BJ (cell line): ENCODE measurements at regions not wholly inside any gene's neighbourhood (a gene's known extent, or its start where the extent isn't known, plus 50 kb on each side); places are given as distances from the start of the nearest gene placed in this dataset.

Source experiments
- CTCF ChIA-PET: fragments of 350-600 bp; formaldehyde crosslinking; extraction: SDS; loops from one replicate; lab custom pipeline; 2021; ENCODE audit warnings: antibody characterized with exemption, inconsistent platforms; lab: Yijun Ruan, JAX
- POLR2A ChIA-PET: fragments of 300-600 bp; sonication (Branson Sonifier 250); formaldehyde crosslinking; extraction: SDS; loops from one replicate; lab custom pipeline; 2021; ENCODE audit warnings: antibody characterized with exemption; lab: Charles Lee
- DNase-seq: peaks from one replicate; pipeline ENCODE4 v3.0.0-alpha.2; 2011; ENCODE audit warnings: low read depth
- H3K27me3 ChIP-seq: 2 replicates; pipeline ENCODE4 v1.6.0; 2011; ENCODE audit warnings: low read length; ENCODE audit not compliant: control insufficient read depth, insufficient read depth
- H3K36me3 ChIP-seq: 2 replicates; pipeline ENCODE4 v1.5.1; 2011; ENCODE audit warnings: low read length; ENCODE audit not compliant: control insufficient read depth, insufficient read depth
- H3K4me3 ChIP-seq: 2 replicates; pipeline ENCODE4 v1.5.1; 2011; ENCODE audit warnings: low read depth, mild to moderate bottlenecking, control low read depth, low read length
- TF ChIP-seq, protein P1 (sequence below): IDR thresholded peaks from 2 replicates; pipeline ENCODE4 v1.5.1; 2011; ENCODE audit warnings: low read depth, mild to moderate bottlenecking, control low read depth, inconsistent platforms, low read length, moderate library complexity; ENCODE audit not compliant: insufficient read depth

- ChIA-PET CTCF (interaction anchor here (1.7 kb wide), 1 partner anchor 9 kb away, joined by 6 read pairs; no protein-coding TSS in a partner anchor), POLR2A (no interaction called here)
- Histone ChIP-seq H3K4me3 (no peak overlapping the region), H3K27me3 (no peaks in the 10 kb centered on the region), H3K36me3 (no peaks in the 10 kb centered on the region)
- TF ChIP-seq, protein P1, sequence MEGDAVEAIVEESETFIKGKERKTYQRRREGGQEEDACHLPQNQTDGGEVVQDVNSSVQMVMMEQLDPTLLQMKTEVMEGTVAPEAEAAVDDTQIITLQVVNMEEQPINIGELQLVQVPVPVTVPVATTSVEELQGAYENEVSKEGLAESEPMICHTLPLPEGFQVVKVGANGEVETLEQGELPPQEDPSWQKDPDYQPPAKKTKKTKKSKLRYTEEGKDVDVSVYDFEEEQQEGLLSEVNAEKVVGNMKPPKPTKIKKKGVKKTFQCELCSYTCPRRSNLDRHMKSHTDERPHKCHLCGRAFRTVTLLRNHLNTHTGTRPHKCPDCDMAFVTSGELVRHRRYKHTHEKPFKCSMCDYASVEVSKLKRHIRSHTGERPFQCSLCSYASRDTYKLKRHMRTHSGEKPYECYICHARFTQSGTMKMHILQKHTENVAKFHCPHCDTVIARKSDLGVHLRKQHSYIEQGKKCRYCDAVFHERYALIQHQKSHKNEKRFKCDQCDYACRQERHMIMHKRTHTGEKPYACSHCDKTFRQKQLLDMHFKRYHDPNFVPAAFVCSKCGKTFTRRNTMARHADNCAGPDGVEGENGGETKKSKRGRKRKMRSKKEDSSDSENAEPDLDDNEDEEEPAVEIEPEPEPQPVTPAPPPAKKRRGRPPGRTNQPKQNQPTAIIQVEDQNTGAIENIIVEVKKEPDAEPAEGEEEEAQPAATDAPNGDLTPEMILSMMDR, result no peak
- DNase-seq, result no peak
These were observed 441.6 kb downstream of the PLPP3 start for GRCh38 chr1:56137521-56138505.

- no peak for DNase-seq
These were observed 442.3 kb downstream of the PLPP3 start for GRCh38 chr1:56137090-56137489.

DNA sequence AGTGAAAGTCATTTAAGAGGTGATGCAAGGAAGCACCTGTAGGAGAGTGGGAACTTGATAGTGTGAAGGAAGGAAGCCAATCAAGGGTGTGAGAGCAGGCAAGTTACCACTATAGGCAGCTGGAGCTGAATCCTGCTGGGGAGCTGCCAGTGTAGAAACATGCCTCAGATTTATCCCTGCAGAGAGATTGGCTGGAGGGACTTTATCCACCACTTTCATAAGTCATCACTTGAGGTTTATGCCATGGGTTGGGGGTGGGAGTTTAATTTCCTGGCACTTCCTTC, 443.6 kb downstream of the PLPP3 start:
- no peak overlapping the region for H3K4me3 ChIP-seq
- ChIA-PET CTCF (interaction anchor here (0.8 kb wide), 1 partner anchor 9 kb away, joined by 3 read pairs; no protein-coding TSS in a partner anchor), POLR2A (no interaction called here)
- no peak for DNase-seq
- TF ChIP-seq, protein P1, result no peak
- no peaks in the 10 kb centered on the region for H3K27me3 ChIP-seq
- H3K36me3 ChIP-seq, result no peaks in the 10 kb centered on the region

More at GRCh38 chr1:56137090-56137489, 442.3 kb downstream of the PLPP3 start:
- H3K36me3 ChIP-seq, result no peaks in the 10 kb centered on the region
- POLR2A ChIA-PET, result no interaction called here
- TF ChIP-seq, protein P1, result no peak
- CTCF ChIA-PET, result interaction anchor here (1.7 kb wide), 1 partner anchor 9 kb away, joined by 6 read pairs; no protein-coding TSS in a partner anchor
- no peaks in the 10 kb centered on the region for H3K27me3 ChIP-seq
- H3K4me3 ChIP-seq, result no peak overlapping the region

DNA sequence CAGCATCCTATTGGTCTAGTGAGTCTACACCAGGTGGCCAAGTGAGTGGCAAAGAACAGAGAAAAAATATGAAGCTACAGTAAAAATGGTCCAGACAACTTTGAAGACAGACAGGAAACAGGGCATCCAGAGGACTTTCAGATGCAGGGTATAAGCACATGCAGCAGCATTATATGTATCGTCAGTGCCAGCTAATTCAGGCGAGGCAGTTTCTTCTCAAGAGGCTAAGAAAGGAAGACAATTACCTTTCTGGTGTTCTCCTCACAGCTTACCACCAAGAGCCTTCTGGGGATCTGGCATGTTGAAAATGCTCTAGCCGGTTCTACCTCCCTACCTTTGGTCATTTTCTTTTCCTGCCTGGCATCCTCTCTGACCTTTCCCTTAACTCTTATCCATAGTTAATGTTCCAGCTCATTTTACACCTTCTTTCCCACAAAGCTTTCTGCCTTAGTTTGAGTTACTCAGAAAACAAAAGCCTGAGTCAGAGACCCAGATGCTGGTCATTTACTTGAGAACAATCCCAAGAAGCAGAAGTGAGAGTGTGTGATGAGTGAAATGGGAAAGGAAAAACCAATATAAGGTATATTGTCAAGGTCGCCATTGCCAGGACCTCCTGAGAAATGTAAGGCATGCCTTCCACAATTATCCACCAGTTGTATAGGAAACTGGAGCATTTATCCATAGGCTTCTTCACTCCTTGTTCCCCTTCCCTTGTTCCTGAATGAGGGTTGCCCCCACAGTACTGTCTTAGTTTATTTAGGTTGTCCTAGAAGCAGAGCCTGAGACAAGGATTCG, 444.1 kb downstream of the PLPP3 start:
- Histone ChIP-seq H3K36me3 (no peaks in the 10 kb centered on the region), H3K27me3 (no peaks in the 10 kb centered on the region), H3K4me3 (no peak overlapping the region)
- TF ChIP-seq, protein P1, result no peak
- DNase-seq, result no peak
- POLR2A ChIA-PET, result no interaction called here
- CTCF ChIA-PET, result interaction anchor here (0.8 kb wide), 1 partner anchor 10 kb away, joined by 3 read pairs; no protein-coding TSS in a partner anchor
